Sigmoid colon (tissue), 4 donors: ENCODE measurements at regions not wholly inside any gene's neighbourhood (a gene's known extent, or its start where the extent isn't known, plus 50 kb on each side); places are given as distances from the start of the nearest gene placed in this dataset.

Experiments
- EP300 ChIP-seq, 4 donors: sonication (generic); formaldehyde crosslinking; IDR thresholded peaks; one replicate each; pipeline ENCODE4 v1.6.1; 2017; ENCODE audit warnings: antibody characterized with exemption in 4 of 4
- POLR2A ChIP-seq, 2 donors: fragments of 450-650 bp; IDR thresholded peaks; one replicate each; pipeline ENCODE4 v1.6.1; 2016; ENCODE audit warnings: antibody characterized with exemption in 2 of 2, mild to moderate bottlenecking in 2 of 2, moderate library complexity in 2 of 2
- POLR2AphosphoS5 ChIP-seq, 4 donors: sonication (generic); formaldehyde crosslinking; IDR thresholded peaks; one replicate each; pipeline ENCODE4 v1.6.1; 2017; ENCODE audit warnings: antibody characterized with exemption in 4 of 4
- TF ChIP-seq, protein P1 (sequence below), 4 experiments: fragments of 450-650 bp in 3 of 4; fragments of 200-600 bp in 1 of 4; IDR thresholded peaks; one replicate each; pipeline ENCODE4 v1.5.1; 2016 to 2019; ENCODE audit warnings: antibody characterized with exemption in 4 of 4, mild to moderate bottlenecking in 3 of 4, moderate library complexity in 2 of 4

GRCh38 chr6:112899541-112899940 is 552.4 kb downstream of the RFPL4B start:
- no peak for TF ChIP-seq POLR2AphosphoS5 (IDR thresholded peaks at IDR 0.05)
- TF ChIP-seq, protein P1, sequence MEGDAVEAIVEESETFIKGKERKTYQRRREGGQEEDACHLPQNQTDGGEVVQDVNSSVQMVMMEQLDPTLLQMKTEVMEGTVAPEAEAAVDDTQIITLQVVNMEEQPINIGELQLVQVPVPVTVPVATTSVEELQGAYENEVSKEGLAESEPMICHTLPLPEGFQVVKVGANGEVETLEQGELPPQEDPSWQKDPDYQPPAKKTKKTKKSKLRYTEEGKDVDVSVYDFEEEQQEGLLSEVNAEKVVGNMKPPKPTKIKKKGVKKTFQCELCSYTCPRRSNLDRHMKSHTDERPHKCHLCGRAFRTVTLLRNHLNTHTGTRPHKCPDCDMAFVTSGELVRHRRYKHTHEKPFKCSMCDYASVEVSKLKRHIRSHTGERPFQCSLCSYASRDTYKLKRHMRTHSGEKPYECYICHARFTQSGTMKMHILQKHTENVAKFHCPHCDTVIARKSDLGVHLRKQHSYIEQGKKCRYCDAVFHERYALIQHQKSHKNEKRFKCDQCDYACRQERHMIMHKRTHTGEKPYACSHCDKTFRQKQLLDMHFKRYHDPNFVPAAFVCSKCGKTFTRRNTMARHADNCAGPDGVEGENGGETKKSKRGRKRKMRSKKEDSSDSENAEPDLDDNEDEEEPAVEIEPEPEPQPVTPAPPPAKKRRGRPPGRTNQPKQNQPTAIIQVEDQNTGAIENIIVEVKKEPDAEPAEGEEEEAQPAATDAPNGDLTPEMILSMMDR (IDR thresholded peaks at IDR 0.05), result no peak
- no peak for TF ChIP-seq EP300 (IDR thresholded peaks at IDR 0.05)
- no peak for TF ChIP-seq POLR2A (IDR thresholded peaks at IDR 0.05)
